SU-DHL-6 (cell line): ENCODE measurements at regions not wholly inside any gene's neighbourhood (a gene's known extent, or its start where the extent isn't known, plus 50 kb on each side); places are given as distances from the start of the nearest gene placed in this dataset.

ENCODE experiments used
- EZH2phosphoT487 ChIP-seq: fragments of 200-600 bp; sonication (generic), shearing (Covaris generic); conservative IDR thresholded peaks from 2 replicates; pipeline ENCODE4 v1.6.1; 2018; ENCODE audit warnings: mild to moderate bottlenecking, antibody characterized with exemption, low read length, moderate library complexity, mixed read lengths
- TF ChIP-seq, protein P1 (sequence below): fragments of 200-600 bp; sonication (generic); IDR thresholded peaks from one replicate; pipeline ENCODE4 v1.5.1; 2017; ENCODE audit warnings: antibody characterized with exemption, mild to moderate bottlenecking, low read length, moderate library complexity; ENCODE audit not compliant: insufficient read depth, poor library complexity, severe bottlenecking

DNA sequence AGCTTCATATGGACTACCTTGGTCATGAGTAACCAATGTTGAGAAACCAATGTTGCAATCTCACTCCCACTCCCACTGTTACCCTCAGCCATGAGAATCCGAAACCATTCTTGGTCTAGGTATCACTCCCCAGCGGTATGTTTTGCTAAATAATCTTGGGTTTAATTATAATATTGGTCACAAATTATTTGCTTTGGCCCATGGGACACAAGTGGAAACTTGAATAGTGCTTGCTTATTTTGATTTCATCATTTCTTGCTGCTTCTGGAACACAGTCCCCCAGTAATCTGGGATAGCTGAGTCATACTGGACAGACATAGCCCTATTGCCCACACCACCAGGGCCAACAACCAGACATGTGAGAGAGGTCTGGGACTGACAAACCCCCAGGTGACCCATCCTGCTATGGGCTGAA is 171.6 kb upstream of the IPO5 start:
- no peak for TF ChIP-seq EZH2phosphoT487
- TF ChIP-seq, protein P1, sequence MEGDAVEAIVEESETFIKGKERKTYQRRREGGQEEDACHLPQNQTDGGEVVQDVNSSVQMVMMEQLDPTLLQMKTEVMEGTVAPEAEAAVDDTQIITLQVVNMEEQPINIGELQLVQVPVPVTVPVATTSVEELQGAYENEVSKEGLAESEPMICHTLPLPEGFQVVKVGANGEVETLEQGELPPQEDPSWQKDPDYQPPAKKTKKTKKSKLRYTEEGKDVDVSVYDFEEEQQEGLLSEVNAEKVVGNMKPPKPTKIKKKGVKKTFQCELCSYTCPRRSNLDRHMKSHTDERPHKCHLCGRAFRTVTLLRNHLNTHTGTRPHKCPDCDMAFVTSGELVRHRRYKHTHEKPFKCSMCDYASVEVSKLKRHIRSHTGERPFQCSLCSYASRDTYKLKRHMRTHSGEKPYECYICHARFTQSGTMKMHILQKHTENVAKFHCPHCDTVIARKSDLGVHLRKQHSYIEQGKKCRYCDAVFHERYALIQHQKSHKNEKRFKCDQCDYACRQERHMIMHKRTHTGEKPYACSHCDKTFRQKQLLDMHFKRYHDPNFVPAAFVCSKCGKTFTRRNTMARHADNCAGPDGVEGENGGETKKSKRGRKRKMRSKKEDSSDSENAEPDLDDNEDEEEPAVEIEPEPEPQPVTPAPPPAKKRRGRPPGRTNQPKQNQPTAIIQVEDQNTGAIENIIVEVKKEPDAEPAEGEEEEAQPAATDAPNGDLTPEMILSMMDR, result no peak
